Uterus (tissue), 2 donors: ENCODE measurements at regions not wholly inside any gene's neighbourhood (a gene's known extent, or its start where the extent isn't known, plus 50 kb on each side); places are given as distances from the start of the nearest gene placed in this dataset.

Experiments used
- CTCF ChIP-seq, 4 experiments: fragments of 200-600 bp in 2 of 4; fragments of 450-650 bp in 2 of 4; sonication (generic) in 2 of 4; IDR thresholded peaks; one replicate each; pipeline ENCODE4 v1.5.1; 2016 to 2019; ENCODE audit warnings: antibody characterized with exemption in 4 of 4, mild to moderate bottlenecking in 2 of 4, moderate library complexity in 1 of 4
- POLR2A ChIP-seq, 2 donors: fragments of 450-650 bp; IDR thresholded peaks; one replicate each; pipeline ENCODE4 v1.6.1; 2016; ENCODE audit warnings: antibody characterized with exemption in 2 of 2, mild to moderate bottlenecking in 1 of 2, moderate library complexity in 1 of 2

DNA sequence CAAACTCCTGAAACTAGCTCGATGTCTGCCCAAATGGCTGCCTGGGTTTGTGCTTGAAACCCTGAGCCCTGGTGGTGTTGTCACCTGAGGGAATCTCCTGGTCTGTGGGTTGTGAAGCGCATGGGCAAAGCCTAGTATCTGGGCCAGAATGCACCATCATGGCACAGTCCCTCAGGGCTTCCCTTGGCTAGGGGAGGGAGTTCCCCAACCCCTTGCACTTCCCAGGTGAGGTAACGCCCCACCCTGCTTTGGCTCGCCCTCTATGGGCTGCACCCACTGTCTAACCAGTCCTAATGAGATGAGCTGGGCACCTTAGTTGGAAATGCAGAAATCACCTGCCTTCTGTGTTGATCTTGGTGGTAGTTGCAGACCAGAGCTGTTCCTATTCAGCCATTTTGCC lies 152.9 kb upstream of the MAP3K7 start:
- TF ChIP-seq CTCF (IDR thresholded peaks at IDR 0.05) = no peak
- no peak for TF ChIP-seq POLR2A (IDR thresholded peaks at IDR 0.05)
